ENCODE measurements at regions not wholly inside any gene's neighbourhood (a gene's known extent, or its start where the extent isn't known, plus 50 kb on each side); places are given as distances from the start of the nearest gene placed in this dataset.

GRCh38 chr9:107960916-107961315, 471.3 kb upstream of the KLF4 start:
- TF ChIP-seq EZH2 (IDR thresholded peaks at IDR 0.05; ENCODE audit: low read length), result no peak
- no peak for TF ChIP-seq CTCF (optimal IDR thresholded peaks at IDR 0.05 in 1 of 3, IDR thresholded peaks at IDR 0.05 in 1 of 3, conservative IDR thresholded peaks at IDR 0.05 in 1 of 3; ENCODE audit: extremely low read depth in 1 of 3, insufficient read depth in 2 of 3, low read length in 3 of 3)
- FAIRE-seq (no peak), DNase-seq (ENCODE audit: low read depth, low spot score) (no peak)
- no peaks in the 10 kb centered on the region for H3K9me1 ChIP-seq (ENCODE audit: control insufficient read depth, extremely low read depth, insufficient read depth, low read length)
- no peaks in the 10 kb centered on the region for H3K27me3 ChIP-seq (ENCODE audit: control insufficient read depth, extremely low read depth, insufficient read depth, low read length)
- H3K27ac ChIP-seq (ENCODE audit: control insufficient read depth, insufficient read depth, low read length), result no peak overlapping the region
- H3K79me2 ChIP-seq (ENCODE audit: control insufficient read depth, insufficient read depth, low read length), result no peaks in the 10 kb centered on the region
- H3K9ac ChIP-seq (ENCODE audit: control insufficient read depth, extremely low read depth, insufficient read depth, low read length), result no peak overlapping the region
- no peak overlapping the region for H2AFZ ChIP-seq (ENCODE audit: control insufficient read depth, low read length)
- H3K4me2 ChIP-seq (ENCODE audit: control insufficient read depth, extremely low read depth, insufficient read depth, low read depth, low read length), result no peak overlapping the region
- no peaks in the 10 kb centered on the region for H3K9me3 ChIP-seq (ENCODE audit: control insufficient read depth, low read depth, low read length)
- dilution Hi-C loops (cut with MboI; ENCODE audit: extremely low pct_ligation_motif_present, low sequenced_read_pairs), result no loop called here
- H4K20me1 ChIP-seq (ENCODE audit: control insufficient read depth, extremely low read depth, insufficient read depth, low read length), result no peaks in the 10 kb centered on the region
- no peaks in the 10 kb centered on the region for H3K4me1 ChIP-seq (ENCODE audit: control insufficient read depth, extremely low read depth, insufficient read depth, low read length)
- H3K4me3 ChIP-seq (ENCODE audit: control insufficient read depth in 2 of 3, extremely low read depth in 1 of 3, insufficient read depth in 2 of 3, low read depth in 1 of 3, low read length in 3 of 3), result no peak overlapping the region
- H3K36me3 ChIP-seq (ENCODE audit: control insufficient read depth in 2 of 2, extremely low read depth in 1 of 2, insufficient read depth in 2 of 2, low read length in 2 of 2), result no peaks in the 10 kb centered on the region

GRCh38 chr9:107954312-107954711, 464.7 kb upstream of the KLF4 start:
- Histone ChIP-seq H3K79me2 (ENCODE audit: control insufficient read depth, insufficient read depth, low read length) (no peaks in the 10 kb centered on the region), H3K9me3 (ENCODE audit: control insufficient read depth, low read depth, low read length) (no peaks in the 10 kb centered on the region), H2AFZ (ENCODE audit: control insufficient read depth, low read length) (no peak overlapping the region), H3K36me3 (ENCODE audit: control insufficient read depth in 2 of 2, extremely low read depth in 1 of 2, insufficient read depth in 2 of 2, low read length in 2 of 2) (no peaks in the 10 kb centered on the region), H3K4me1 (ENCODE audit: control insufficient read depth, extremely low read depth, insufficient read depth, low read length) (no peaks in the 10 kb centered on the region), H3K9ac (ENCODE audit: control insufficient read depth, extremely low read depth, insufficient read depth, low read length) (no peak overlapping the region), H3K4me2 (ENCODE audit: control insufficient read depth, extremely low read depth, insufficient read depth, low read depth, low read length) (no peak overlapping the region), H3K27ac (ENCODE audit: control insufficient read depth, insufficient read depth, low read length) (no peak overlapping the region), H4K20me1 (ENCODE audit: control insufficient read depth, extremely low read depth, insufficient read depth, low read length) (no peaks in the 10 kb centered on the region), H3K27me3 (ENCODE audit: control insufficient read depth, extremely low read depth, insufficient read depth, low read length) (no peaks in the 10 kb centered on the region), H3K4me3 (ENCODE audit: control insufficient read depth in 2 of 3, extremely low read depth in 1 of 3, insufficient read depth in 2 of 3, low read depth in 1 of 3, low read length in 3 of 3) (no peak overlapping the region), H3K9me1 (ENCODE audit: control insufficient read depth, extremely low read depth, insufficient read depth, low read length) (no peaks in the 10 kb centered on the region)
- TF ChIP-seq EZH2 (IDR thresholded peaks at IDR 0.05; ENCODE audit: low read length), result no peak
- TF ChIP-seq CTCF (optimal IDR thresholded peaks at IDR 0.05 in 1 of 3, IDR thresholded peaks at IDR 0.05 in 1 of 3, conservative IDR thresholded peaks at IDR 0.05 in 1 of 3; ENCODE audit: extremely low read depth in 1 of 3, insufficient read depth in 2 of 3, low read length in 3 of 3), result no peak
- no peak for FAIRE-seq
- dilution Hi-C loops (cut with MboI; ENCODE audit: extremely low pct_ligation_motif_present, low sequenced_read_pairs), result no loop called here
- DNase-seq (ENCODE audit: low read depth, low spot score), result no peak

All from keratinocyte (primary cell).